ENCODE measurements at regions not wholly inside any gene's neighbourhood (a gene's known extent, or its start where the extent isn't known, plus 50 kb on each side); places are given as distances from the start of the nearest gene placed in this dataset.

GRCh38 chr9:102114557-102114956 is 376.1 kb upstream of the GRIN3A start:
- Histone ChIP-seq H3K27me3 (replicated peaks in 1 of 4; ENCODE audit: control extremely low read depth in 1 of 4, control insufficient read depth in 3 of 4, insufficient read depth in 4 of 4, low read length in 3 of 4) (no peaks in the 10 kb centered on the region), H3K27ac (ENCODE audit: low read length in 2 of 2) (no peak overlapping the region), H3K36me3 (replicated peaks in 1 of 2; ENCODE audit: control extremely low read depth in 1 of 2, control insufficient read depth in 1 of 2, extremely low read depth in 1 of 2, insufficient read depth in 2 of 2, low read length in 1 of 2) (no peaks in the 10 kb centered on the region), H3K4me2 (replicated peaks; ENCODE audit: low read depth, low read length, poor library complexity, severe bottlenecking) (no peak overlapping the region), H3K79me2 (ENCODE audit: control insufficient read depth, insufficient read depth, low read length) (no peaks in the 10 kb centered on the region), H3K4me3 (ENCODE audit: control extremely low read depth in 1 of 5, extremely low read depth in 1 of 5, insufficient read depth in 1 of 5, low read depth in 2 of 5, low read length in 4 of 5) (no peak overlapping the region), H3K4me1 (ENCODE audit: control insufficient read depth in 2 of 2, insufficient read depth in 2 of 2, low read length in 2 of 2) (no peaks in the 10 kb centered on the region), H3K9ac (ENCODE audit: low read length) (no peak overlapping the region), H3K9me3 (ENCODE audit: control extremely low read depth in 1 of 3, control insufficient read depth in 2 of 3, insufficient read depth in 1 of 3, low read length in 2 of 3) (peaks cover 0 to 4% (median 0%) of the 10 kb centered on the region in 3 donors), H4K20me1 (ENCODE audit: control insufficient read depth, insufficient read depth, low read length, poor library complexity, severe bottlenecking) (no peaks in the 10 kb centered on the region), H2AFZ (ENCODE audit: insufficient read depth, low read depth, low read length, poor library complexity, severe bottlenecking) (no peak overlapping the region)
- ATAC-seq (ENCODE audit: low read depth): no peak
- Mint-ChIP-seq H3K4me3 (no peak overlapping the region), H3K9me3 (ENCODE audit: insufficient read depth) (peaks cover 6% of the 10 kb centered on the region), H3K27ac (no peak overlapping the region), H3K27me3 (no peaks in the 10 kb centered on the region), H3K4me1 (no peaks in the 10 kb centered on the region)
- TF ChIP-seq CTCF (IDR thresholded peaks at IDR 0.05): no peak
- TF ChIP-seq EZH2 (IDR thresholded peaks at IDR 0.05; ENCODE audit: borderline replicate concordance, insufficient read depth, low read depth, low read length, poor library complexity, severe bottlenecking): no peak
- intact Hi-C loops (cut with micrococcal nuclease): no loop called here
- POLR2A ChIA-PET: no interaction called here
- DNase-seq: no peak
- CTCF ChIA-PET: no interaction called here

GRCh38 chr9:102113191-102113590 is 374.7 kb upstream of the GRIN3A start:
- H3K4me1 ChIP-seq (ENCODE audit: control insufficient read depth in 2 of 2, insufficient read depth in 2 of 2, low read length in 2 of 2): no peaks in the 10 kb centered on the region
- TF ChIP-seq EZH2 (IDR thresholded peaks at IDR 0.05; ENCODE audit: borderline replicate concordance, insufficient read depth, low read depth, low read length, poor library complexity, severe bottlenecking): no peak
- TF ChIP-seq CTCF (IDR thresholded peaks at IDR 0.05): no peak
- no peaks in the 10 kb centered on the region for H3K79me2 ChIP-seq (ENCODE audit: control insufficient read depth, insufficient read depth, low read length)
- H3K27me3 ChIP-seq (replicated peaks in 1 of 4; ENCODE audit: control extremely low read depth in 1 of 4, control insufficient read depth in 3 of 4, insufficient read depth in 4 of 4, low read length in 3 of 4): no peaks in the 10 kb centered on the region
- no peaks in the 10 kb centered on the region for H3K36me3 ChIP-seq (replicated peaks in 1 of 2; ENCODE audit: control extremely low read depth in 1 of 2, control insufficient read depth in 1 of 2, extremely low read depth in 1 of 2, insufficient read depth in 2 of 2, low read length in 1 of 2)
- intact Hi-C loops (cut with micrococcal nuclease): no loop called here
- H3K27ac ChIP-seq (ENCODE audit: low read length in 2 of 2): no peak overlapping the region
- no peaks in the 10 kb centered on the region for H3K9me3 ChIP-seq (ENCODE audit: control extremely low read depth in 1 of 3, control insufficient read depth in 2 of 3, insufficient read depth in 1 of 3, low read length in 2 of 3)
- no peak overlapping the region for H3K27ac Mint-ChIP-seq
- DNase-seq (no peak), ATAC-seq (ENCODE audit: low read depth) (no peak)
- H3K4me3 Mint-ChIP-seq: no peak overlapping the region
- H3K9me3 Mint-ChIP-seq (ENCODE audit: insufficient read depth): peaks cover 4% of the 10 kb centered on the region
- no peaks in the 10 kb centered on the region for H3K4me1 Mint-ChIP-seq
- POLR2A ChIA-PET: no interaction called here
- H2AFZ ChIP-seq (ENCODE audit: insufficient read depth, low read depth, low read length, poor library complexity, severe bottlenecking): no peak overlapping the region
- H3K27me3 Mint-ChIP-seq: no peaks in the 10 kb centered on the region
- H3K9ac ChIP-seq (ENCODE audit: low read length): no peak overlapping the region
- no peak overlapping the region for H3K4me2 ChIP-seq (replicated peaks; ENCODE audit: low read depth, low read length, poor library complexity, severe bottlenecking)
- no peaks in the 10 kb centered on the region for H4K20me1 ChIP-seq (ENCODE audit: control insufficient read depth, insufficient read depth, low read length, poor library complexity, severe bottlenecking)
- WGBS (ENCODE audit: insufficient coverage): no CpG with 5 or more reads among the region's 1 CpG
- no peak overlapping the region for H3K4me3 ChIP-seq (ENCODE audit: control extremely low read depth in 1 of 5, extremely low read depth in 1 of 5, insufficient read depth in 1 of 5, low read depth in 2 of 5, low read length in 4 of 5)
- CTCF ChIA-PET: no interaction called here

Measured in B cell (primary cell).